C4-2B (cell line): ENCODE measurements at regions not wholly inside any gene's neighbourhood (a gene's known extent, or its start where the extent isn't known, plus 50 kb on each side); places are given as distances from the start of the nearest gene placed in this dataset.

ENCODE experiments used
- CTCF ChIP-seq: fragments of 450-650 bp; conservative IDR thresholded peaks from 2 replicates; pipeline ENCODE4 v1.5.1; 2017; ENCODE audit warnings: mild to moderate bottlenecking
- ZFX ChIP-seq: fragments of 450-650 bp; IDR thresholded peaks from 2 replicates; pipeline ENCODE4 v1.6.1; 2017

GRCh38 chr5:79850941-79851340 lies 140.1 kb downstream of the MTX3 start:
- TF ChIP-seq CTCF (no peak), ZFX (no peak)
